H9 (cell line): ENCODE measurements at regions not wholly inside any gene's neighbourhood (a gene's known extent, or its start where the extent isn't known, plus 50 kb on each side); places are given as distances from the start of the nearest gene placed in this dataset.
"Not testable (repeated sequence)": the region's sequence is repeated elsewhere in the genome, so short reads cannot be mapped to it uniquely, and the experiment has no call there.

Experiments used
- DNase-seq: peaks from one replicate; pipeline ENCODE4 v3.0.0-alpha.2; 2017
- H2AFZ ChIP-seq: one replicate; pipeline ENCODE4 v1.6.1; 2013; ENCODE audit warnings: mild to moderate bottlenecking, low read length, control low read depth, moderate library complexity
- H2AK5ac ChIP-seq: 2 replicates; pipeline ENCODE4 v1.6.1; 2013; ENCODE audit warnings: low read length, control low read depth, mixed read lengths; ENCODE audit not compliant: insufficient read length
- H2BK120ac ChIP-seq: one replicate; pipeline ENCODE4 v1.6.1; 2013; ENCODE audit warnings: low read depth, mild to moderate bottlenecking, low read length, control low read depth, inconsistent platforms; ENCODE audit not compliant: poor library complexity, severe bottlenecking
- H2BK12ac ChIP-seq: 2 replicates; pipeline ENCODE4 v1.6.1; 2013; ENCODE audit warnings: low read length, control low read depth, mixed read lengths, low read depth; ENCODE audit not compliant: insufficient read length
- H2BK15ac ChIP-seq: 2 replicates; pipeline ENCODE4 v1.6.1; 2013; ENCODE audit warnings: low read depth, low read length, control low read depth
- H2BK20ac ChIP-seq: one replicate; pipeline ENCODE4 v1.6.1; 2013; ENCODE audit warnings: low read depth, mild to moderate bottlenecking, low read length, control low read depth, inconsistent platforms; ENCODE audit not compliant: poor library complexity, severe bottlenecking
- H2BK5ac ChIP-seq: 2 replicates; pipeline ENCODE4 v1.6.1; 2013; ENCODE audit warnings: low read length, control low read depth, mixed read lengths; ENCODE audit not compliant: insufficient read length
- H3K14ac ChIP-seq: 2 replicates; pipeline ENCODE4 v1.6.1; 2013; ENCODE audit warnings: low read length, control low read depth; ENCODE audit not compliant: insufficient read depth
- H3K18ac ChIP-seq: 2 replicates; pipeline ENCODE4 v1.6.1; 2013; ENCODE audit warnings: low read depth, mild to moderate bottlenecking, mixed read lengths, low read length, control low read depth; ENCODE audit not compliant: insufficient read length
- H3K23ac ChIP-seq: 2 replicates; pipeline ENCODE4 v1.6.1; 2013; ENCODE audit warnings: low read length, control low read depth, mixed read lengths, low read depth; ENCODE audit not compliant: insufficient read length
- H3K23me2 ChIP-seq: 2 replicates; pipeline ENCODE4 v1.6.1; 2013; ENCODE audit warnings: low read depth, mild to moderate bottlenecking, mixed read lengths, low read length, control low read depth; ENCODE audit not compliant: insufficient read length, poor library complexity, severe bottlenecking
- H3K27ac ChIP-seq: 2 replicates; pipeline ENCODE4 v1.5.1; 2013; ENCODE audit warnings: low read length, control low read depth, mixed read lengths, low read depth; ENCODE audit not compliant: insufficient read length
- H3K27me3 ChIP-seq: 2 replicates; pipeline ENCODE4 v1.6.1; 2013; ENCODE audit warnings: low read length, control low read depth, inconsistent platforms; ENCODE audit not compliant: insufficient read depth
- H3K4ac ChIP-seq: 2 replicates; pipeline ENCODE4 v1.6.1; 2013; ENCODE audit warnings: low read depth, mild to moderate bottlenecking, control low read depth, inconsistent platforms, low read length, moderate library complexity
- H3K4me1 ChIP-seq: 2 replicates; pipeline ENCODE4 v1.6.1; 2013; ENCODE audit warnings: low read length, control low read depth, inconsistent platforms; ENCODE audit not compliant: insufficient read depth
- H3K4me2 ChIP-seq: 2 replicates; pipeline ENCODE4 v1.6.1; 2013; ENCODE audit warnings: low read length, control low read depth, mixed read lengths; ENCODE audit not compliant: insufficient read length, insufficient read depth
- H3K56ac ChIP-seq: 2 replicates; pipeline ENCODE4 v1.6.1; 2013; ENCODE audit warnings: low read depth, mild to moderate bottlenecking, mixed read lengths, low read length, control low read depth; ENCODE audit not compliant: insufficient read length
- H3K79me1 ChIP-seq: 2 replicates; pipeline ENCODE4 v1.6.1; 2013; ENCODE audit warnings: low read depth, mild to moderate bottlenecking, moderate library complexity, low read length, control low read depth, inconsistent platforms; ENCODE audit not compliant: insufficient read depth, poor library complexity, severe bottlenecking
- H3K79me2 ChIP-seq: 2 replicates; pipeline ENCODE4 v1.6.1; 2013; ENCODE audit warnings: low read length, control low read depth, inconsistent platforms; ENCODE audit not compliant: insufficient read depth
- H3K9ac ChIP-seq: 2 replicates; pipeline ENCODE4 v1.6.1; 2013; ENCODE audit warnings: low read length, control low read depth, mixed read lengths; ENCODE audit not compliant: insufficient read length; ENCODE audit errors: extremely low read depth
- H3K9me3 ChIP-seq: one replicate; pipeline ENCODE4 v1.6.1; 2013; ENCODE audit warnings: low read depth, low read length, inconsistent platforms; ENCODE audit not compliant: control insufficient read depth
- H3T11ph ChIP-seq: one replicate; pipeline ENCODE4 v1.6.1; 2013; ENCODE audit warnings: mild to moderate bottlenecking, low read length, control low read depth, inconsistent platforms
- H4K20me1 ChIP-seq: one replicate; pipeline ENCODE4 v1.6.1; 2013; ENCODE audit not compliant: control insufficient read depth, insufficient read length, insufficient read depth
- H4K5ac ChIP-seq: 2 replicates; pipeline ENCODE4 v1.6.1; 2013; ENCODE audit warnings: low read depth, mild to moderate bottlenecking, mixed read lengths, low read length, control low read depth; ENCODE audit not compliant: insufficient read length
- H4K8ac ChIP-seq: replicated peaks from 2 replicates; pipeline ENCODE4 v1.6.1; 2013; ENCODE audit warnings: low read length, control low read depth, mixed read lengths, low read depth; ENCODE audit not compliant: insufficient read length
- H4K91ac ChIP-seq: 2 replicates; pipeline ENCODE4 v1.6.1; 2013; ENCODE audit warnings: low read depth, mild to moderate bottlenecking, moderate library complexity, mixed read lengths, low read length, control low read depth; ENCODE audit not compliant: insufficient read length
- H3K27ac Mint-ChIP-seq, 3 experiments: 2 replicates in 2 of 3; 3 replicates in 1 of 3; pipeline ENCODE4 v1.8.0; 2020 to 2021; ENCODE audit warnings: mixed read lengths in 3 of 3, mild to moderate bottlenecking in 1 of 3, moderate library complexity in 1 of 3
- H3K27me3 Mint-ChIP-seq: 2 replicates; pipeline ENCODE4 v1.8.0; 2021; ENCODE audit warnings: low read depth, mild to moderate bottlenecking, moderate library complexity, mixed read lengths
- H3K36me3 Mint-ChIP-seq, 3 experiments: 2 replicates in 2 of 3; 3 replicates in 1 of 3; pipeline ENCODE4 v1.8.0; 2020 to 2021; ENCODE audit warnings: low read depth in 3 of 3, mixed read lengths in 3 of 3; ENCODE audit not compliant: insufficient read depth in 1 of 3
- H3K4me1 Mint-ChIP-seq, 2 experiments: 2 replicates each; pipeline ENCODE4 v1.8.0; 2020; ENCODE audit warnings: mixed read lengths in 2 of 2
- H3K4me3 Mint-ChIP-seq, 2 experiments: 2 replicates in 1 of 2; 3 replicates in 1 of 2; pipeline ENCODE4 v1.8.0; 2020 to 2021; ENCODE audit warnings: mild to moderate bottlenecking in 2 of 2, mixed read lengths in 2 of 2, moderate library complexity in 1 of 2
- H3K9me3 Mint-ChIP-seq, 2 experiments: 2 replicates in 1 of 2; 3 replicates in 1 of 2; pipeline ENCODE4 v1.8.0; 2020; ENCODE audit warnings: mild to moderate bottlenecking in 2 of 2, mixed read lengths in 2 of 2, moderate library complexity in 1 of 2
- WGBS: extraction: QIAGEN DNeasy Blood & Tissue Kit; methylation state at CpG from one replicate; pipeline ENCODE4 v1.1.7; 2013; ENCODE audit warnings: missing lambda C conversion rate, low lambda C conversion rate, mixed read lengths; ENCODE audit not compliant: insufficient read length; ENCODE audit errors: extremely low coverage; 5-methylcytosine and 5-hydroxymethylcytosine counted together
- TF ChIP-seq, protein P1 (sequence below): fragments of 200-600 bp; sonication (generic); conservative IDR thresholded peaks from 3 replicates; pipeline ENCODE4 v1.8.0; 2021; ENCODE audit warnings: antibody characterized with exemption, mild to moderate bottlenecking

DNA sequence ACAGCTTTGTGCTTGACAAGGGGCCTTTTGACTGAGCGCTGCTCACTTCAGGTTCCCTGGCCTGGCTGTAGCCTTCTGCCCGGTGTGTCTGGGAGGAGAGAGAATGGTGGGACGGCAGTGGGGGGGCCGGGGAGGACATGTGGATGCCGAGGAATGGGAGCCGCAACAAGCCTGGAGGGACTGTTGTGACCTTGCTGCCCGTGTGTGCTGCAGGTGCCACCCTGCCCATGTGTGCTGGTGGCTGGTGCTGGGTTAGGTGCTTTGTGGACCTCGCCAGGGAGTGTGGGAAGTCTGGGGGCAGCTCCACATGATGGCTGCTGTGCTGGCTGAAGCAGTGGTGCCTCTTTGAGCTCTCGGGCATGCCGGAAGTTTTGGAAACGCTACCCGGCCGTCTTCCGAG lies 132.1 kb downstream of the LAT start:
- Mint-ChIP-seq H3K27me3 (peaks cover 21% of the 10 kb centered on the region), H3K9me3 (no peaks in the 10 kb centered on the region; a peak in 1 of 5 replicates), H3K4me1 (peaks cover 13 to 19% of the 10 kb centered on the region in 2 experiments), H3K36me3 (no peaks in the 10 kb centered on the region), H3K27ac (no peak overlapping the region; a peak in 1 of 7 replicates), H3K4me3 (no peak overlapping the region)
- H4K5ac ChIP-seq, result no peak overlapping the region
- TF ChIP-seq, protein P1, sequence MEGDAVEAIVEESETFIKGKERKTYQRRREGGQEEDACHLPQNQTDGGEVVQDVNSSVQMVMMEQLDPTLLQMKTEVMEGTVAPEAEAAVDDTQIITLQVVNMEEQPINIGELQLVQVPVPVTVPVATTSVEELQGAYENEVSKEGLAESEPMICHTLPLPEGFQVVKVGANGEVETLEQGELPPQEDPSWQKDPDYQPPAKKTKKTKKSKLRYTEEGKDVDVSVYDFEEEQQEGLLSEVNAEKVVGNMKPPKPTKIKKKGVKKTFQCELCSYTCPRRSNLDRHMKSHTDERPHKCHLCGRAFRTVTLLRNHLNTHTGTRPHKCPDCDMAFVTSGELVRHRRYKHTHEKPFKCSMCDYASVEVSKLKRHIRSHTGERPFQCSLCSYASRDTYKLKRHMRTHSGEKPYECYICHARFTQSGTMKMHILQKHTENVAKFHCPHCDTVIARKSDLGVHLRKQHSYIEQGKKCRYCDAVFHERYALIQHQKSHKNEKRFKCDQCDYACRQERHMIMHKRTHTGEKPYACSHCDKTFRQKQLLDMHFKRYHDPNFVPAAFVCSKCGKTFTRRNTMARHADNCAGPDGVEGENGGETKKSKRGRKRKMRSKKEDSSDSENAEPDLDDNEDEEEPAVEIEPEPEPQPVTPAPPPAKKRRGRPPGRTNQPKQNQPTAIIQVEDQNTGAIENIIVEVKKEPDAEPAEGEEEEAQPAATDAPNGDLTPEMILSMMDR, result no peak
- no peak overlapping the region for H3K23ac ChIP-seq
- no peak overlapping the region for H2AK5ac ChIP-seq
- H2BK20ac ChIP-seq, result no peak overlapping the region
- no peak overlapping the region for H3K18ac ChIP-seq
- no peak overlapping the region for H3K4ac ChIP-seq
- no peak overlapping the region for H2AFZ ChIP-seq
- no peak overlapping the region for H2BK12ac ChIP-seq
- H2BK120ac ChIP-seq, result no peak overlapping the region
- no peak overlapping the region for H3K27ac ChIP-seq
- H3K79me1 ChIP-seq, result no peaks in the 10 kb centered on the region
- no peaks in the 10 kb centered on the region for H3K23me2 ChIP-seq
- no peak overlapping the region for H3K56ac ChIP-seq
- WGBS, result no CpG with 5 or more reads among the region's 14 CpGs
- H3K27me3 ChIP-seq, result no peaks in the 10 kb centered on the region; the same call in 1 of the 2 replicates
- H3K9ac ChIP-seq, result no peak overlapping the region
- no peak overlapping the region for H3K4me2 ChIP-seq
- H3K79me2 ChIP-seq, result no peaks in the 10 kb centered on the region
- H4K20me1 ChIP-seq, result no peaks in the 10 kb centered on the region
- no peak overlapping the region for H2BK5ac ChIP-seq
- H2BK15ac ChIP-seq, result no peak overlapping the region
- no peak overlapping the region for H4K8ac ChIP-seq
- no peak overlapping the region for H4K91ac ChIP-seq
- H3T11ph ChIP-seq, result no peak overlapping the region
- H3K14ac ChIP-seq, result no peak overlapping the region
- H3K4me1 ChIP-seq, result no peaks in the 10 kb centered on the region
- no peaks in the 10 kb centered on the region for H3K9me3 ChIP-seq
- DNase-seq, result no peak

DNA sequence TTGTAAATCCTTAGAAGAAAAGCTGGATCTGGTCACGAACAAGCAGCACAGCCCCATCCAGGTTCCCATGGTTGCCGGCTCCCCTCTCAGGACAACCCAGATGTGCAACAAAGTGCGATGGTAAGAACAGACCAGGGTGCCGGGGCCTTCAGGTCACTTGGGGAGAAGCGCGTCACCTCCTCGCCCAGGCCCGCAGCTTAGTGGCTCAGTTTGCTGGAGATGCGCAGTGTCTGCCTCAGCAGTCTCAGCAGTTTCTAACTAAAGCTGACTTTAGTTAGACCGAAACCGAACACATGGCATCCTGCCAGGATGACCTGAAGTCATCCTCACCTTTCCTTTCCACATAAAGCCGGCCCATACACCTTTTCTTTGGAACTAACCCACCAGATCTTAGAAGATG lies 131.4 kb downstream of the LAT start:
- H3K27me3 Mint-ChIP-seq, result peaks cover 23% of the 10 kb centered on the region

More for the DNA sequence above, 131.4 kb downstream of the LAT start:
- not testable (repeated sequence) for H3K4ac ChIP-seq, H4K20me1 ChIP-seq, H3T11ph ChIP-seq, H3K27me3 ChIP-seq, H3K4me2 ChIP-seq, H2BK15ac ChIP-seq, H2BK5ac ChIP-seq, H3K9me3 Mint-ChIP-seq, H3K9ac ChIP-seq, DNase-seq, H3K23ac ChIP-seq, H3K36me3 Mint-ChIP-seq, H4K91ac ChIP-seq, H3K79me2 ChIP-seq, H3K23me2 ChIP-seq, H3K27ac ChIP-seq, H3K4me3 Mint-ChIP-seq, H3K4me1 ChIP-seq, H3K9me3 ChIP-seq, H2BK12ac ChIP-seq, H4K8ac ChIP-seq, H3K27ac Mint-ChIP-seq, H3K56ac ChIP-seq, H2BK20ac ChIP-seq, H2BK120ac ChIP-seq, H3K14ac ChIP-seq, H2AFZ ChIP-seq, H3K79me1 ChIP-seq, H2AK5ac ChIP-seq, H3K18ac ChIP-seq, H4K5ac ChIP-seq
- peaks cover 10 to 16% of the 10 kb centered on the region in 2 experiments for H3K4me1 Mint-ChIP-seq
- WGBS, result no CpG with 5 or more reads among the region's 12 CpGs
